RWPE2 (cell line): ENCODE measurements at regions not wholly inside any gene's neighbourhood (a gene's known extent, or its start where the extent isn't known, plus 50 kb on each side); places are given as distances from the start of the nearest gene placed in this dataset.

ENCODE experiments used
- ATAC-seq: fragments of 200-7000 bp; cut with Tn5 transposase; 3 replicates; pipeline ENCODE4 v1.9.1; 2021; ENCODE audit warnings: low read depth
- DNase-seq: peaks from one replicate; pipeline ENCODE4 v3.0.0-alpha.2; 2020; ENCODE audit warnings: low spot score
- H3K27ac ChIP-seq: fragments of 450-650 bp; 2 replicates; pipeline ENCODE4 v1.5.1; 2017; ENCODE audit warnings: mild to moderate bottlenecking; ENCODE audit not compliant: poor library complexity, severe bottlenecking
- H3K27me3 ChIP-seq: fragments of 250-450 bp; sonication (Bioruptor Pico); 2 replicates; pipeline ENCODE4 v1.5.1; 2021; ENCODE audit warnings: mild to moderate bottlenecking, moderate library complexity; ENCODE audit not compliant: insufficient read depth, poor library complexity, severe bottlenecking
- H3K36me3 ChIP-seq: fragments of 250-450 bp; sonication (Bioruptor Pico); 2 replicates; pipeline ENCODE4 v1.5.1; 2020; ENCODE audit warnings: low read depth, mild to moderate bottlenecking, moderate library complexity
- H3K4me1 ChIP-seq: fragments of 250-450 bp; sonication (Bioruptor Pico); 2 replicates; pipeline ENCODE4 v1.5.1; 2021; ENCODE audit warnings: mild to moderate bottlenecking, moderate library complexity; ENCODE audit not compliant: insufficient read depth, poor library complexity, severe bottlenecking
- H3K4me3 ChIP-seq: fragments of 250-450 bp; sonication (Bioruptor Pico); 2 replicates; pipeline ENCODE4 v1.5.1; 2021; ENCODE audit warnings: mild to moderate bottlenecking, moderate library complexity; ENCODE audit not compliant: severe bottlenecking
- H3K9me3 ChIP-seq: fragments of 250-450 bp; sonication (Bioruptor Pico); 2 replicates; pipeline ENCODE4 v1.5.1; 2021; ENCODE audit warnings: mild to moderate bottlenecking, moderate library complexity; ENCODE audit not compliant: severe bottlenecking
- TF ChIP-seq, protein P1 (sequence below): fragments of 450-650 bp; IDR thresholded peaks from one replicate; pipeline ENCODE4 v1.5.1; 2017; ENCODE audit warnings: mild to moderate bottlenecking, moderate library complexity; ENCODE audit not compliant: poor library complexity, severe bottlenecking

DNA sequence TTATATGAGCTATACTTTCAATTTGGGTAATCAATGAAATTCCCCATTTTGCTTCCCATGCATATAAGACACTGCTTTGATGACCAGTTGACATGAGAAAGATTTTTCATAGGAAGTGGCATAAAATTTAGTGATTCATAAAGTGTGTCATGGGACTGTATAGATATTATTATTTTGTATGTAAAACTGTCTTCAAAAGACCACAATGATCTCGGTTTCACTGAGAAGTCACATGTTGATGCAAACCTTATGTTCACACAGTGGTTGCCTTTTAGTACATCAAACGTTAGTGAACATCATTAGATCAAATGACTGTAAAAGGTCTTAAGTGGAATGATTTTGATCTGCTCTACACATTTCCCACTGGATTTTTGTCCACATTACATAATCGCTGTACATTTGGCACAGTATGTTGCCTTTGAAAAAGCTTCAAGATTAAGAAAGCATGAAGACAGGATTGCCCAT lies 349.2 kb upstream of the MEF2C start:
- Histone ChIP-seq H3K27ac (no peak overlapping the region), H3K4me1 (no peaks in the 10 kb centered on the region), H3K27me3 (peaks cover 5% of the 10 kb centered on the region), H3K36me3 (no peaks in the 10 kb centered on the region), H3K4me3 (no peak overlapping the region), H3K9me3 (no peaks in the 10 kb centered on the region)
- DNase-seq = no peak
- TF ChIP-seq, protein P1, sequence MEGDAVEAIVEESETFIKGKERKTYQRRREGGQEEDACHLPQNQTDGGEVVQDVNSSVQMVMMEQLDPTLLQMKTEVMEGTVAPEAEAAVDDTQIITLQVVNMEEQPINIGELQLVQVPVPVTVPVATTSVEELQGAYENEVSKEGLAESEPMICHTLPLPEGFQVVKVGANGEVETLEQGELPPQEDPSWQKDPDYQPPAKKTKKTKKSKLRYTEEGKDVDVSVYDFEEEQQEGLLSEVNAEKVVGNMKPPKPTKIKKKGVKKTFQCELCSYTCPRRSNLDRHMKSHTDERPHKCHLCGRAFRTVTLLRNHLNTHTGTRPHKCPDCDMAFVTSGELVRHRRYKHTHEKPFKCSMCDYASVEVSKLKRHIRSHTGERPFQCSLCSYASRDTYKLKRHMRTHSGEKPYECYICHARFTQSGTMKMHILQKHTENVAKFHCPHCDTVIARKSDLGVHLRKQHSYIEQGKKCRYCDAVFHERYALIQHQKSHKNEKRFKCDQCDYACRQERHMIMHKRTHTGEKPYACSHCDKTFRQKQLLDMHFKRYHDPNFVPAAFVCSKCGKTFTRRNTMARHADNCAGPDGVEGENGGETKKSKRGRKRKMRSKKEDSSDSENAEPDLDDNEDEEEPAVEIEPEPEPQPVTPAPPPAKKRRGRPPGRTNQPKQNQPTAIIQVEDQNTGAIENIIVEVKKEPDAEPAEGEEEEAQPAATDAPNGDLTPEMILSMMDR = no peak
- ATAC-seq = no peak

GRCh38 chr5:89230178-89230577 lies 347.2 kb upstream of the MEF2C start:
- H3K9me3 ChIP-seq = no peaks in the 10 kb centered on the region
- DNase-seq = no peak
- TF ChIP-seq, protein P1 = no peak
- H3K4me3 ChIP-seq = no peak overlapping the region
- H3K4me1 ChIP-seq = no peaks in the 10 kb centered on the region
- no peak overlapping the region for H3K27ac ChIP-seq
- H3K36me3 ChIP-seq = no peaks in the 10 kb centered on the region
- no peak for ATAC-seq
- H3K27me3 ChIP-seq = no peaks in the 10 kb centered on the region

- no peaks in the 10 kb centered on the region for H3K9me3 ChIP-seq
- no peak overlapping the region for H3K4me3 ChIP-seq
- TF ChIP-seq, protein P1 = no peak
- H3K4me1 ChIP-seq = no peaks in the 10 kb centered on the region
- H3K27me3 ChIP-seq = no peaks in the 10 kb centered on the region
- H3K36me3 ChIP-seq = no peaks in the 10 kb centered on the region
- ATAC-seq (no peak), DNase-seq (peak; percentile 45)
- no peak overlapping the region for H3K27ac ChIP-seq
Observed at GRCh38 chr5:89229331-89230070, 346.5 kb upstream of the MEF2C start.

DNA sequence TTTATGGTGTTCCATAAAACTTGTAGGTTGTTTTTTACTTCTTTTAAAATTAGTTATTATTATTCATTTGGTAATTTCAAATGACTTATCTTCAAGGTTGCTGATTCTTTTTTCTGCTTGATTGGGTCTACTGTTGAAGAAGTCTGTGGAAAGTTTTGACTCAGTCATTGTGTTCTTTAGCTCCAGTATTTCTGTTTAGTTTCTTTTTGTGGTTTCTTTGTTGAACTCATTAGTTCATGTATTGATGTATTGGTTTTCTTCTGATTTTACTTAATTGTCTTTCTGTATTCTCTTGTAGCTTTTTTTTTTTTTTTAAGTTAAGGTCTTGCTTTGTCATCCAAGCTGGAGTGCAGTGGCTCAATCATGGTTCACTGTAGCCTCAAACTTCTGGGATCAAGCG lies 345.4 kb upstream of the MEF2C start:
- ATAC-seq (no peak), DNase-seq (no peak)
- Histone ChIP-seq H3K27ac (no peak overlapping the region), H3K4me1 (no peaks in the 10 kb centered on the region), H3K27me3 (no peaks in the 10 kb centered on the region), H3K4me3 (no peak overlapping the region), H3K36me3 (no peaks in the 10 kb centered on the region), H3K9me3 (no peaks in the 10 kb centered on the region)
- TF ChIP-seq, protein P1 = no peak

- Histone ChIP-seq H3K27ac (no peak overlapping the region), H3K4me1 (no peaks in the 10 kb centered on the region), H3K27me3 (no peaks in the 10 kb centered on the region), H3K9me3 (no peaks in the 10 kb centered on the region), H3K4me3 (no peak overlapping the region), H3K36me3 (no peaks in the 10 kb centered on the region)
- ATAC-seq (no peak), DNase-seq (no peak)
- TF ChIP-seq, protein P1 = no peak
Observed at GRCh38 chr5:89218364-89218763, 335.4 kb upstream of the MEF2C start.
